HG03469 (cell line): ENCODE measurements at regions not wholly inside any gene's neighbourhood (a gene's known extent, or its start where the extent isn't known, plus 50 kb on each side); places are given as distances from the start of the nearest gene placed in this dataset.
"Not testable (repeated sequence)": the region's sequence is repeated elsewhere in the genome, so short reads cannot be mapped to it uniquely, and the experiment has no call there.

Experiments
- ATAC-seq: cut with Tn5 transposase; IDR thresholded peaks from one replicate; pipeline ENCODE4 v1.9.1; 2021; ENCODE audit warnings: mild to moderate bottlenecking, moderate library complexity, moderate number of reproducible peaks; ENCODE audit not compliant: unreplicated experiment

GRCh38 chrY:7682386-7682785, 770.8 kb upstream of the AMELY start:
- ATAC-seq, result no peak

DNA sequence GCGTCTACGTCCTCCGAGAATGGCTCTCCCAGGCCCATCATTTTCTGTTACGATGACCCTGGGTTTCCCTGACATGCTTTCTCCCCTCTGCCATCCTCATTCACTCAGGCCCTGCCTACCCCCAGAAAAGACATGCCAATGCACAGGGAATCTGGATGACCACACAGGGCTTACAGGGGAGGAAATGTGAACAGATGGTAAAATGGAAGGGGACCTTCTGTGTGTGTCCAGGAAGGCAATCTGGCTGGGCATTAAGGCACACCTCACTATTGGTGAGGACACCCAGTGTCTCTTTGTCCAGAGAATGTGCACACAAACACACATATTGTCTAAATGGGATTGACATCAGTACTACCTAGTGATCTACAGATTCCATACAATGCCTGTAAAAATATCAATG, 769.9 kb upstream of the AMELY start:
- no peak for ATAC-seq

GRCh38 chrY:7674465-7674864, 762.9 kb upstream of the AMELY start:
- no peak for ATAC-seq

DNA sequence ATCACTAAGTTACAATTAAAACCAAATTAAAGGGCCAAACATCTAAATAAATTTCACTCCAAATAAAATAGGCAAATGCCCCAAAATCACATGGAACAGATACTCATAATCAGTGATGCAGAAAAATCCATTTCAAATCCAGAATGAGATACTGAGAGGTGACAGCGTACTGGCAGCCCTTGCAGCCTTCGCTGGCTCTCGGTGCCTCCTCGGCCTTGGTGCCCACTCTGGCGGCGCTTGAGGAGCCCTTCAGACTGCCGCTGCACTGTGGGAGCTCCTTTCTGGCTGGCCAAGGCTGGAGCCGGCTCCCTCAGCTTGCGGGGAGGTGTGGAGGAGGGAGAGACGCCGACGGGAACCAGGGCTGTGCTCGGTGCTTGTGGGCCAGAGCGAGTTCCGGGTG, 761.2 kb upstream of the AMELY start:
- no peak for ATAC-seq

DNA sequence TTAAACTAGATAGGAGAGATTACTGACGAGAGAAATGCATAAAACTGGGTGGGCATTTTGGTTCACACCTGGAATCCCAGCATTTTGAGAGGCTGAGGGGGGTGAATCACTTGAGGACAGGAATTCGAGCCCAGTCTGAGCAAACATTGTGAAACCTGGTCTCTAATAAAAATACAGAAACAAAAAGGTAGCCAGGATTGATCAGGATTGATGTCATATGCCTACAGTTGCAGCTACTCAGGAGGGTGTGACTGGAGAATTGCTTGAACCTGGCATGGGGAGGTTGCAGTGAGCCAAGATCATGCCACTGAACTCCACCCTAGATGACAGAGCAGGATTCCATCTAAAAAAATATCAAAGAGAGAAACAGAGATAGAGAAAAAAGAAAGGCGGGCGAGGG, 751.7 kb upstream of the AMELY start:
- ATAC-seq, result no peak

DNA sequence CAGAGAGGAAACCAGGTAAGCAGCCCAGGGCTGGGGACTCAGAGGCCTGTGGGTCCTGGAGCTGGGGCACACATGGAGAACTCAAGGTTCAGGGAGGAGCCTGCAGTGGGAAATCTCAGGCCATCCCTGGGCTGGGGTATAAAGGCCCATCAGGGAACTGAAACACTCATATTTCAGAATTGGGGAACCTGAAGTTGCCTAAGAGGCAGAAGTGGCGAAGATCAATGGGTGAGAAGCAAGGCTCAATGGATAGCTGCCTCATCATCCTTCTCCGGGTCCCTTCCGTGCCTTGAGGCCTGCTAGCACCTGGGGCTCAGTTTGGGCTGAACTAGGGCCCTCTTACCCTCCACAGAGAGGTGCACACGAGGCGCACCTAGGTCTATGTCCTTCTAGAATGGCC, 747.5 kb upstream of the AMELY start:
- no peak for ATAC-seq

DNA sequence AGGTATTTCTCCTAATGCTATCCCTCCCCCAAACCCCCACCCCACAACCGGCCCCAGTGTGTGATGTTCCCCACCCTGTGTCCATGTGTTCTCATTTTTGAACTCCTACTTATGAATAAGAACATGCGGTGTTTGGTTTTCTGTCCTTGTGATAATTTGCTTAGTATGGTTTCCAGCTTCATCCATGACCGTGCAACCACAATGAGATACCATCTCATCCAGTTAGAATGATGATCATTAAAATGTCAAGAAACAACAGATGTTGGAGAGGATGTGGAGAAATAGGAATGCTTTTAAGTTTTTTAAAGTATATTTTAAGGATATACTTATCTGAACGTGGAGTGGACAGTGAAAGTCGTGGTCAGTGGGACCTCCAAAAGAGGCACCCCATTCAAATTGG, 745.0 kb upstream of the AMELY start:
- ATAC-seq, result no peak

DNA sequence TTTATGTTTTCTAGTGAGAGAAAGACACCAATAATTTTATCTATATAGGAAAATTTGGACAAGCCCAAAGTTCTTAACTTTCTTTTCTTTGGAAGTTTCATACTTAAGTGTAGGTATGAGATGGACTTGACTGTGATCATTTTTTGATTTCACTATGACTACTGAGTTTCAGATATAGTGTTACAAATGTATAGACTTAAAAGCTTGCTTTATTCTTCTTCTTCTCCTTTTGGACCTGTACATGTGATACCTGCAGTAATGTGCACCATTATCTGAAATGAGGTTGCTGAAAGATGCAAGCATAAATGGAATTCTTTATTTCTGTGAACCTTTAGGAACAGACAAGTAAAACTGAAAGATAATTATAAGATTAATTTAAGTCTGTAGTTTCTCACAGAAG, 743.4 kb upstream of the AMELY start:
- ATAC-seq, result no peak

DNA sequence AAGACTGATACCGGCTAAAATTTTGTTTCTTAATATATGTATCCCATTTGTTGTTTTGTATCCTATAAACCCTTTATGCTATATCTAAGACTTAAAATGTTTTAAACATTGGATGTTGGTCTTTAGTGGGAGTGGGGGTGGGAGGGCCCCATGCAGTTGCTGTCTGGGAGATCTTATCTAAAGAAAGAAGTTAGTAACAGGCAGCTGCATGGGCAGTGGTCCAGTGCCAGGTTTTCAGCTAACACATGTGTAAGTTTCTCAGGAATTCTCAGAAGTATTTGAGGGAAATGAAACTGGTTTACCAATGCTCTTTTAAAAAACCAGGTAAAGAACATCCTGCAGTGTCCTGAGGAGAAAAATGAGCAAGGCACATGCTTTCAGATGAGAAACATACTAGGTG, 738.3 kb upstream of the AMELY start:
- ATAC-seq, result not testable (repeated sequence)
